T-helper 1 cell treated with Interleukin-12 subunit alpha and Interleukin-12 subunit beta and Interleukin-4 antibody, amounts not matched to agents 30 μg/mL and 1 μg/mL, for 36 hours (primary cell): ENCODE measurements at regions not wholly inside any gene's neighbourhood (a gene's known extent, or its start where the extent isn't known, plus 50 kb on each side); places are given as distances from the start of the nearest gene placed in this dataset.

Experiments
- H3K27ac Mint-ChIP-seq: one replicate; pipeline ENCODE4 v1.8.0; 2021; ENCODE audit warnings: mild to moderate bottlenecking, mixed read lengths
- H3K27me3 Mint-ChIP-seq: one replicate; pipeline ENCODE4 v1.8.0; 2021; ENCODE audit warnings: low read depth, mixed read lengths
- H3K36me3 Mint-ChIP-seq: one replicate; pipeline ENCODE4 v1.8.0; 2021; ENCODE audit warnings: low read depth, mixed read lengths
- H3K4me1 Mint-ChIP-seq: one replicate; pipeline ENCODE4 v1.8.0; 2021; ENCODE audit warnings: low read depth, mixed read lengths
- H3K4me3 Mint-ChIP-seq: one replicate; pipeline ENCODE4 v1.8.0; 2021; ENCODE audit warnings: mild to moderate bottlenecking, moderate library complexity, mixed read lengths
- H3K9me3 Mint-ChIP-seq: one replicate; pipeline ENCODE4 v1.8.0; 2021; ENCODE audit warnings: mixed read lengths

- Mint-ChIP-seq H3K36me3 (no peaks in the 10 kb centered on the region), H3K4me1 (no peaks in the 10 kb centered on the region), H3K27me3 (no peaks in the 10 kb centered on the region), H3K4me3 (no peak overlapping the region), H3K27ac (no peak overlapping the region), H3K9me3 (no peaks in the 10 kb centered on the region)
Measured at GRCh38 chr21:28233536-28234220, 759.0 kb downstream of the LTN1 start.

DNA sequence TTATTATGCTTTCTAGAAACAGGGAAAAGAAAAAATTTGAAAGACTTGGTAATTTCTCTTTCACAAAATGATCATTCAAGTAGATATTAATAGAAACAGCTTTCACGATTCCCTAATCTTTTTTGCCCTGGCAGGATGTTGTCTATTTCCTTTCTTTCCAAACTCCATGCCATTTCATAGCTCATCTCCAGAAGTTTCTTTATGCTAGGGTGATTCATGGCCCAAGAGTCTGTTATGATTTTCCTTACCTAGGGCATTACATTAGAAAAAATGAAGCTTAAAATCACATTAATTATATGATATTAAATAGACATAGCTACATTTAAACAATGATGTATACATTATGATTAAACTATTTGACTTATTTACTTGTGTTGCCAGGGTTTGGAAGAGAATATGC is 762.1 kb downstream of the LTN1 start:
- no peak overlapping the region for H3K27ac Mint-ChIP-seq
- H3K4me1 Mint-ChIP-seq, result no peaks in the 10 kb centered on the region
- no peaks in the 10 kb centered on the region for H3K27me3 Mint-ChIP-seq
- H3K9me3 Mint-ChIP-seq, result no peaks in the 10 kb centered on the region
- no peaks in the 10 kb centered on the region for H3K36me3 Mint-ChIP-seq
- no peak overlapping the region for H3K4me3 Mint-ChIP-seq

- Mint-ChIP-seq H3K27ac (no peak overlapping the region), H3K27me3 (no peaks in the 10 kb centered on the region), H3K9me3 (no peaks in the 10 kb centered on the region), H3K4me1 (no peaks in the 10 kb centered on the region), H3K36me3 (no peaks in the 10 kb centered on the region), H3K4me3 (no peak overlapping the region)
Measured at GRCh38 chr21:28229814-28230213, 762.9 kb downstream of the LTN1 start.

- Mint-ChIP-seq H3K27ac (no peak overlapping the region), H3K27me3 (no peaks in the 10 kb centered on the region), H3K4me1 (no peaks in the 10 kb centered on the region), H3K9me3 (no peaks in the 10 kb centered on the region), H3K4me3 (no peak overlapping the region), H3K36me3 (no peaks in the 10 kb centered on the region)
Measured at GRCh38 chr21:28228636-28228995, 764.1 kb downstream of the LTN1 start.

DNA sequence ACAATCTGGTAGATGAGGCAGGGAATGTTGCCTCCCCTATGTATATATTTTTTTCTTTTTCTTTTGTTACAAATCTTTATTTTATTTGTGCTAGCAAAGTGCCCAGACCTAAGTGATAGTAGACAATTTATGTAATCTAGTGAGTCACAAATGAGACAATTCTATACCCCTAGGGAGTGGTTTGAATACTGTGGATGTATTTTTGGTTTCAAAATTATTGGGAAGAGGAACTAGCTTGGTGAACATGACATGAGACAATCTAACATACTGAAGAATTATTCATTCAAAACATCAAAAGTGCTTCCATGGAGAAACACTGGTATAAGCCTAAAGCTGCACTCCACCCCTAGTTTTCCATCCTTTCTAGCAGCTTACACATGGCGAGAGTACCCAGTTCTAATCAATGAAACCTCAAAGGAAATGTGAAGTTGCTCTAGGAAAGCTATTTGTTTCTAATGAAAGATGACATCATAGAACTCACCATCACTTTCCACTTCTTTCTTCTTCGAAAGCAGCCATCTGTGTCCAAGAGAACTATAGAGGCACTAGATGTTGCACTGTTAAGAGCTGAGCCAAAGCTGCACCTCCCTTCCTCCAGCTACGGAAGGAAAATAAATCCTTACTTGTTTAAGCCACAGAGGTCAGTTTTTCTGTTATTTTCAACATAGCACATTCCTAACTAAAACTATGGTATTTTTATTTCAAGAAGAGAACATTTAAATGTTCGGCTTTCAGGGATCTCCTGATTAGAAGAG is 764.6 kb downstream of the LTN1 start:
- no peaks in the 10 kb centered on the region for H3K4me1 Mint-ChIP-seq
- H3K27me3 Mint-ChIP-seq, result no peaks in the 10 kb centered on the region

GRCh38 chr21:28226563-28226962 is 766.1 kb downstream of the LTN1 start:
- Mint-ChIP-seq H3K4me1 (no peaks in the 10 kb centered on the region), H3K27ac (no peak overlapping the region), H3K36me3 (no peaks in the 10 kb centered on the region), H3K9me3 (no peaks in the 10 kb centered on the region), H3K27me3 (no peaks in the 10 kb centered on the region), H3K4me3 (no peak overlapping the region)

More for the DNA sequence above, 764.6 kb downstream of the LTN1 start:
- Mint-ChIP-seq H3K4me3 (no peak overlapping the region), H3K27ac (no peak overlapping the region), H3K9me3 (no peaks in the 10 kb centered on the region), H3K36me3 (no peaks in the 10 kb centered on the region)

DNA sequence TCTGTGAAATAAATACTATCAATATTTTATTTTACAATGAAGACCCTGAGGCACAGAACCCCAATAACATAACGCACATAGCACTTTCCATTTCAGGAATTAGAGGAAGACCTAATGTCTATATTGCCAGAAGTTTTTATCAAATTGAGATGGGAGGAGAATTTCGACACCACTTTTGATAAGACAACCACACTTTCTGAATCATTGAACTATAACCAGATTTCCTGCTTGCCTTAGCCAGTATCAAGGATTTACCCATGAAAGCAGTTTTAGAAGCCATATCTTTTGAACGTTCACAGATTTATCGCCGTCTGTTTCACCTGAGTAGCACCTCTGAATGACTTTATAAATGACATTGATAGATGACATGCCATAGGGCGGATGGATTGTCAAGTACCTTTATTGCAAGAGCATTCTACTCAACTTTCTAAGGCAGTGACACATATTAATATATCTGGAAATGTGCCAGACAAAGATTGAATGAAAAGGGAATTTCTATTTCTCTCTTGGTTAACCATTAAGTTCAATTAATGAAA is 768.4 kb downstream of the LTN1 start:
- Mint-ChIP-seq H3K27me3 (no peaks in the 10 kb centered on the region), H3K4me3 (no peak overlapping the region), H3K4me1 (no peaks in the 10 kb centered on the region), H3K9me3 (no peaks in the 10 kb centered on the region), H3K27ac (no peak overlapping the region), H3K36me3 (no peaks in the 10 kb centered on the region)

DNA sequence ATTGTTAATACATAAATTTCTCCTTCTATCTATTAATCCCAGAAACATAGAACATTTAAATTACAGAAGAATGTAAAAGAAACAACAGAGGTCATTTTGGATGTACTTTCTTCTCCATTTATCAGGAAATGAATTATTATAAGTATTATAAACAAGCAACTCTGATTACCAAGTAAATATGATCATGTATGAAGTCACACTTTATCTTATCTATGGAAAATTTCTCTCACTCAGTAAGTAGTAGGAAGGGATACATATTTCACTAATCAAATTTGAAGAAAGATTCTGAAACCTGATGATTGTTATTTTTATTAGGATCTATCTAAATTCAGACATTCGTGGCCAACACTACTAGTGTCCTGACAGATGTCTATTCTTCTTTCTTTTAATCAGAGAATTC is 770.7 kb downstream of the LTN1 start:
- Mint-ChIP-seq H3K27ac (no peak overlapping the region), H3K27me3 (no peaks in the 10 kb centered on the region), H3K36me3 (no peaks in the 10 kb centered on the region), H3K9me3 (no peaks in the 10 kb centered on the region), H3K4me1 (no peaks in the 10 kb centered on the region), H3K4me3 (no peak overlapping the region)

DNA sequence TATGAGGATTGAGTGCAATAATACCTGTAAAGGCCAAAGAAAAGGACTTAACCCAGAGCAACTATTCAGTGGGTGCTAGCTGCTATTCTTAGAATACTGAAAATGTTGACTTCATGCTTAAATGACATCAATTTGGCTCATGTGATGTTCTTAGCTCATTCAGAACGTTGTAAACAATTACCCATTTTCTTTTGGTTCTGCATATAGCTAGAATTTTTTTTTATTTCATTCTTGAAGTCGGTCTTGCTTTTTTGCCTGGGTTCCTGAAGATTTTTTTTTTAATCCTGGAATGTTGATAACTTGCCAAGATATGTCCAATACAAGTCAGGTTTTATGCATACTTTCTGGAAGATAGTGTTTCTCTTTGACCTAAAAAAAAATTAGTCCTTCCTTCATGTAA is 772.0 kb downstream of the LTN1 start:
- no peaks in the 10 kb centered on the region for H3K4me1 Mint-ChIP-seq
- H3K27ac Mint-ChIP-seq, result no peak overlapping the region
- H3K36me3 Mint-ChIP-seq, result no peaks in the 10 kb centered on the region
- no peaks in the 10 kb centered on the region for H3K9me3 Mint-ChIP-seq
- H3K4me3 Mint-ChIP-seq, result no peak overlapping the region
- H3K27me3 Mint-ChIP-seq, result no peaks in the 10 kb centered on the region

DNA sequence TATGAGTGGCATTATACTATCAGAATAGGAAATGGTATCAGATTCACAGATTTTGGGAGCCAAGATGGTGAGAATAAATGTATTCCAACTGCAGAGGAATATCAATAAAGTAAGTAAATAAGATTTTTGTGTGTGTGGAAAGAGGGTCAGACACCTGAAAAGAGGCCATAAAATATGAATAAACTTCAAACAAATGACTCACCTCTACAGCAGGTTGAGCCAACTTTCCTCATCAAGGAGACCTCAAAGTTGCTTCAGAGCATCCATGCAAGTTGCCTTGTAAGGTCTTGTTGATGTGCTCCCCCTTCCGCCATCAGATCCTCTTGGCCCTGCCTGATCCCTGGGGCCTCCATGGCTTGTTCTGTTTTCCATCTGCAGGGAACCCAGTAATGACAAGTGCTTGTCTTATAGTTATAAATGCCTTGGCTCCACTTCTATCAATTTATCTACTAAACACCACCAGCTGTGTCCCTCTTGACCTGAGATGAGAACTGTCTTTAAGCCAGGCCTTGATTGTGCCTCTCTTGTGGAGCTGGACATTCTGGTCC is 775.6 kb downstream of the LTN1 start:
- H3K27me3 Mint-ChIP-seq, result no peaks in the 10 kb centered on the region
- H3K4me1 Mint-ChIP-seq, result no peaks in the 10 kb centered on the region
- H3K9me3 Mint-ChIP-seq, result no peaks in the 10 kb centered on the region
- no peak overlapping the region for H3K4me3 Mint-ChIP-seq
- no peaks in the 10 kb centered on the region for H3K36me3 Mint-ChIP-seq
- H3K27ac Mint-ChIP-seq, result no peak overlapping the region

DNA sequence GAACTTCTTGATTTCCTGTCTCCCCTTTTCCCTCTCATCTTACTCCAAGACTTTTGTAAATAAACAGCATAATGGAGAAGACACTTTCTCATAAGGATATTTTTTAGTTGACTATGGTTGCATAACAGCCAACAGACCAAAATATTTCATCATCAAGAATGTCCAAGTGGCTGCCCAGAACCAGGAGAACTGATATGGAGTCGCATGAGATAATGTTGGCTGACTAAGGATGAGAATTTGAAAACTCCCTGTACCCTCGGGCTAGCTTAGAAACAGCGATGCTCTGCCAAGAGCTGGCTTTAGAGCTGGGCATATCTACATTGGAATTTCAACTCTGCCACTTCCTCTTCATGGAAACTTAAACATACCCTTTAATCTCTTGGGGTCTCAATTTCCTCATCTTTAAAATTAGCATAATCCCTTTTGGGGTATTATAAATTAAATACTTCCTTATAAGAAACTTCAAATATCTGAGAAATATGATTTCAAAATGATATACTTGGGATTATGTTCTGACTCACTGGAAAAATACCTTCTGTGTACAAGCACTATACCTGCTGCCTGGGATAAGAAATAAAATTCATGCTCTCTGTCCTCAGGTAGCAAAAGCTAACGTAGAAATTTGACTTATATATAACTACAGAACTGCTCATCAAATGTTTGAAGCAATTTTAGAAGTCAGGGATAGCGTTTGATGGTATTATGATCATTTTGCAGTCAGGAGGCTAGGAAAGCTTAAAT is 777.3 kb downstream of the LTN1 start:
- H3K9me3 Mint-ChIP-seq, result no peaks in the 10 kb centered on the region
- no peak overlapping the region for H3K27ac Mint-ChIP-seq
- no peak overlapping the region for H3K4me3 Mint-ChIP-seq
- H3K27me3 Mint-ChIP-seq, result no peaks in the 10 kb centered on the region
- no peaks in the 10 kb centered on the region for H3K4me1 Mint-ChIP-seq
- no peaks in the 10 kb centered on the region for H3K36me3 Mint-ChIP-seq

GRCh38 chr21:28214786-28215185 is 777.9 kb downstream of the LTN1 start:
- Mint-ChIP-seq H3K9me3 (no peaks in the 10 kb centered on the region), H3K4me3 (no peak overlapping the region)

DNA sequence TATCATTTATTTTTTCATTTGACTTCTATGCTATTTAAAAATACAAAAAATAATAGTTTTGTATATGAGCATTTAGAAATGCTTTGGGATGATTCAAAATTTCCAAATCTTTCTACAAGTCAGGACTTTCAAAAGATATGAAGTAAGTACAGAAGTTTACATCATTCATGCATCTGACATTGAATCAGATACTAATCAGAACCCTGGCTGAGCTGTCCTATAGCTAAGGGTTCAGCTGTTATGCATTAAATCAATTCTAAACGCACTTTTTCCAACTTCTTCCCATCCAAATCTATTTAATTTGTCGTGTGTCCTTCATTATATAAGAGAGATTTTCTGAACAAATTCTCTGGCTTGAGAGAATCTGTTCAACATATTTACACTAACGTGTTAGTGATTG is 779.4 kb downstream of the LTN1 start:
- Mint-ChIP-seq H3K27ac (no peak overlapping the region), H3K4me3 (no peak overlapping the region), H3K36me3 (no peaks in the 10 kb centered on the region), H3K4me1 (no peaks in the 10 kb centered on the region), H3K27me3 (no peaks in the 10 kb centered on the region), H3K9me3 (no peaks in the 10 kb centered on the region)

More at GRCh38 chr21:28214786-28215185, 777.9 kb downstream of the LTN1 start:
- Mint-ChIP-seq H3K36me3 (no peaks in the 10 kb centered on the region), H3K4me1 (no peaks in the 10 kb centered on the region), H3K27ac (no peak overlapping the region), H3K27me3 (no peaks in the 10 kb centered on the region)

DNA sequence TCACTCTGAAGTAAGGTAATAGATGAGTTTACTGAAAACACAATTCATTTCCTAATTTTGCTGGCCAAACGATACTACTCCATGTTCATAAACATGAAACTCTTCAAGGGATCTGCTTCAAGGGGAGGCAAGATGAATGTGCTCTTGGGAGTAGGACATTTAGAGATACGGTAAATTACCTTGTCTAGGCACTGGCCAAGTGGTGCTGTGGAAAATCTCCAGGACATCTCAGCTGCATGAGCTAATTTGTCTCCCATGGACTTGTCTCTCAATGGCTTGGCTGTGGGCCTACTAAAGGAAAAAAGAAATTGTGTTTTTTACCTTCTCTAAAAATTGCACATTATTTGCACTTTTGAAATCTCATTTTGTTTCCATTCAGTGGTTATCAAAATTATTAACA is 780.6 kb downstream of the LTN1 start:
- Mint-ChIP-seq H3K4me3 (no peak overlapping the region), H3K4me1 (no peaks in the 10 kb centered on the region), H3K36me3 (no peaks in the 10 kb centered on the region), H3K27ac (no peak overlapping the region), H3K9me3 (no peaks in the 10 kb centered on the region), H3K27me3 (no peaks in the 10 kb centered on the region)
